ENCODE measurements at regions not wholly inside any gene's neighbourhood (a gene's known extent, or its start where the extent isn't known, plus 50 kb on each side); places are given as distances from the start of the nearest gene placed in this dataset.

GRCh38 chr4:158995965-158996364, 106.9 kb upstream of the RAPGEF2 start:
- no peaks in the 10 kb centered on the region for H3K4me1 ChIP-seq (ENCODE audit: control extremely low read depth in 1 of 4, control insufficient read depth in 4 of 4, insufficient read depth in 4 of 4, low read length in 3 of 4)
- POLR2A ChIA-PET, result no interaction called here
- H3K27me3 ChIP-seq (replicated peaks in 2 of 5; ENCODE audit: control insufficient read depth in 4 of 5, insufficient read depth in 5 of 5, low read length in 4 of 5), result no peaks in the 10 kb centered on the region
- CTCF ChIA-PET, result no interaction called here
- no peaks in the 10 kb centered on the region for H3K9me3 ChIP-seq (ENCODE audit: control extremely low read depth in 1 of 5, control insufficient read depth in 4 of 5, insufficient read depth in 2 of 5, low read depth in 1 of 5, low read length in 4 of 5)
- no peak for DNase-seq
- H3K36me3 ChIP-seq (ENCODE audit: control insufficient read depth in 4 of 4, insufficient read depth in 4 of 4, low read length in 3 of 4), result no peaks in the 10 kb centered on the region
- H3K27ac ChIP-seq (ENCODE audit: insufficient read depth in 1 of 2, low read depth in 1 of 2, low read length in 2 of 2, poor library complexity in 1 of 2, severe bottlenecking in 2 of 2), result no peak overlapping the region
- no peak overlapping the region for H3K4me3 ChIP-seq (ENCODE audit: control insufficient read depth in 1 of 7, extremely low read depth in 1 of 7, insufficient read depth in 4 of 7, low read depth in 2 of 7, low read length in 6 of 7)
- WGBS (ENCODE audit: insufficient coverage), result 86% methylated on average over 8 of the region's 8 CpGs

GRCh38 chr4:158996669-158997074, 106.2 kb upstream of the RAPGEF2 start:
- WGBS (ENCODE audit: insufficient coverage), result no CpG with 5 or more reads among the region's 3 CpGs
- Histone ChIP-seq H3K27ac (ENCODE audit: insufficient read depth in 1 of 2, low read depth in 1 of 2, low read length in 2 of 2, poor library complexity in 1 of 2, severe bottlenecking in 2 of 2) (no peak overlapping the region), H3K36me3 (ENCODE audit: control insufficient read depth in 4 of 4, insufficient read depth in 4 of 4, low read length in 3 of 4) (no peaks in the 10 kb centered on the region), H3K27me3 (replicated peaks in 2 of 5; ENCODE audit: control insufficient read depth in 4 of 5, insufficient read depth in 5 of 5, low read length in 4 of 5) (no peaks in the 10 kb centered on the region), H3K4me1 (ENCODE audit: control extremely low read depth in 1 of 4, control insufficient read depth in 4 of 4, insufficient read depth in 4 of 4, low read length in 3 of 4) (no peaks in the 10 kb centered on the region), H3K4me3 (ENCODE audit: control insufficient read depth in 1 of 7, extremely low read depth in 1 of 7, insufficient read depth in 4 of 7, low read depth in 2 of 7, low read length in 6 of 7) (no peak overlapping the region), H3K9me3 (ENCODE audit: control extremely low read depth in 1 of 5, control insufficient read depth in 4 of 5, insufficient read depth in 2 of 5, low read depth in 1 of 5, low read length in 4 of 5) (no peaks in the 10 kb centered on the region)
- DNase-seq, result no peak
- ChIA-PET POLR2A (no interaction called here), CTCF (interaction anchor here (1.0 kb wide), 1 partner anchor 11 kb away, joined by 3 read pairs; no protein-coding TSS in a partner anchor)

GRCh38 chr4:158997660-158998349, 105.1 kb upstream of the RAPGEF2 start:
- H3K4me1 ChIP-seq (ENCODE audit: control extremely low read depth in 1 of 4, control insufficient read depth in 4 of 4, insufficient read depth in 4 of 4, low read length in 3 of 4), result no peaks in the 10 kb centered on the region
- no peak overlapping the region for H3K4me3 ChIP-seq (ENCODE audit: control insufficient read depth in 1 of 7, extremely low read depth in 1 of 7, insufficient read depth in 4 of 7, low read depth in 2 of 7, low read length in 6 of 7)
- H3K27me3 ChIP-seq (replicated peaks in 2 of 5; ENCODE audit: control insufficient read depth in 4 of 5, insufficient read depth in 5 of 5, low read length in 4 of 5), result no peaks in the 10 kb centered on the region
- WGBS (ENCODE audit: insufficient coverage), result 100% methylated on average over 1 of the region's 4 CpGs
- H3K9me3 ChIP-seq (ENCODE audit: control extremely low read depth in 1 of 5, control insufficient read depth in 4 of 5, insufficient read depth in 2 of 5, low read depth in 1 of 5, low read length in 4 of 5), result no peaks in the 10 kb centered on the region
- ChIA-PET POLR2A (no interaction called here), CTCF (interaction anchor here (1.6 kb wide), 1 partner anchor 204 kb away, joined by 3 read pairs; no protein-coding TSS in a partner anchor)
- no peak for DNase-seq
- no peaks in the 10 kb centered on the region for H3K36me3 ChIP-seq (ENCODE audit: control insufficient read depth in 4 of 4, insufficient read depth in 4 of 4, low read length in 3 of 4)
- H3K27ac ChIP-seq (ENCODE audit: insufficient read depth in 1 of 2, low read depth in 1 of 2, low read length in 2 of 2, poor library complexity in 1 of 2, severe bottlenecking in 2 of 2), result no peak overlapping the region

GRCh38 chr4:158998624-158999023, 104.3 kb upstream of the RAPGEF2 start:
- ChIA-PET CTCF (interaction anchor here (1.1 to 1.6 kb wide), 2 partner anchors 84 to 203 kb away, joined by 3 to 4 read pairs; no protein-coding TSS in a partner anchor), POLR2A (no interaction called here)
- Histone ChIP-seq H3K27ac (ENCODE audit: insufficient read depth in 1 of 2, low read depth in 1 of 2, low read length in 2 of 2, poor library complexity in 1 of 2, severe bottlenecking in 2 of 2) (no peak overlapping the region), H3K4me3 (ENCODE audit: control insufficient read depth in 1 of 7, extremely low read depth in 1 of 7, insufficient read depth in 4 of 7, low read depth in 2 of 7, low read length in 6 of 7) (no peak overlapping the region), H3K36me3 (ENCODE audit: control insufficient read depth in 4 of 4, insufficient read depth in 4 of 4, low read length in 3 of 4) (no peaks in the 10 kb centered on the region), H3K9me3 (ENCODE audit: control extremely low read depth in 1 of 5, control insufficient read depth in 4 of 5, insufficient read depth in 2 of 5, low read depth in 1 of 5, low read length in 4 of 5) (no peaks in the 10 kb centered on the region), H3K4me1 (ENCODE audit: control extremely low read depth in 1 of 4, control insufficient read depth in 4 of 4, insufficient read depth in 4 of 4, low read length in 3 of 4) (peaks cover 0 to 6% (median 2%) of the 10 kb centered on the region in 4 experiments), H3K27me3 (replicated peaks in 2 of 5; ENCODE audit: control insufficient read depth in 4 of 5, insufficient read depth in 5 of 5, low read length in 4 of 5) (no peaks in the 10 kb centered on the region)
- no peak for DNase-seq
- 100% methylated on average over 2 of the region's 6 CpGs for WGBS (ENCODE audit: insufficient coverage)

GRCh38 chr4:158999166-158999682, 103.7 kb upstream of the RAPGEF2 start:
- no peak for DNase-seq
- ChIA-PET CTCF (interaction anchor here (1.1 kb wide), 1 partner anchor 85 kb away, joined by 4 read pairs; no protein-coding TSS in a partner anchor), POLR2A (no interaction called here)
- Histone ChIP-seq H3K4me1 (ENCODE audit: control extremely low read depth in 1 of 4, control insufficient read depth in 4 of 4, insufficient read depth in 4 of 4, low read length in 3 of 4) (peaks cover 0 to 7% (median 4%) of the 10 kb centered on the region in 4 experiments), H3K36me3 (ENCODE audit: control insufficient read depth in 4 of 4, insufficient read depth in 4 of 4, low read length in 3 of 4) (no peaks in the 10 kb centered on the region), H3K9me3 (ENCODE audit: control extremely low read depth in 1 of 5, control insufficient read depth in 4 of 5, insufficient read depth in 2 of 5, low read depth in 1 of 5, low read length in 4 of 5) (no peaks in the 10 kb centered on the region), H3K27ac (ENCODE audit: insufficient read depth in 1 of 2, low read depth in 1 of 2, low read length in 2 of 2, poor library complexity in 1 of 2, severe bottlenecking in 2 of 2) (no peak overlapping the region), H3K27me3 (replicated peaks in 2 of 5; ENCODE audit: control insufficient read depth in 4 of 5, insufficient read depth in 5 of 5, low read length in 4 of 5) (no peaks in the 10 kb centered on the region), H3K4me3 (ENCODE audit: control insufficient read depth in 1 of 7, extremely low read depth in 1 of 7, insufficient read depth in 4 of 7, low read depth in 2 of 7, low read length in 6 of 7) (no peak overlapping the region)

GRCh38 chr4:158999849-159000248, 103.0 kb upstream of the RAPGEF2 start:
- Histone ChIP-seq H3K9me3 (ENCODE audit: control extremely low read depth in 1 of 5, control insufficient read depth in 4 of 5, insufficient read depth in 2 of 5, low read depth in 1 of 5, low read length in 4 of 5) (no peaks in the 10 kb centered on the region), H3K27me3 (replicated peaks in 2 of 5; ENCODE audit: control insufficient read depth in 4 of 5, insufficient read depth in 5 of 5, low read length in 4 of 5) (no peaks in the 10 kb centered on the region), H3K27ac (ENCODE audit: insufficient read depth in 1 of 2, low read depth in 1 of 2, low read length in 2 of 2, poor library complexity in 1 of 2, severe bottlenecking in 2 of 2) (no peak overlapping the region), H3K4me3 (ENCODE audit: control insufficient read depth in 1 of 7, extremely low read depth in 1 of 7, insufficient read depth in 4 of 7, low read depth in 2 of 7, low read length in 6 of 7) (no peak overlapping the region), H3K36me3 (ENCODE audit: control insufficient read depth in 4 of 4, insufficient read depth in 4 of 4, low read length in 3 of 4) (no peaks in the 10 kb centered on the region), H3K4me1 (ENCODE audit: control extremely low read depth in 1 of 4, control insufficient read depth in 4 of 4, insufficient read depth in 4 of 4, low read length in 3 of 4) (peaks cover 0 to 7% (median 4%) of the 10 kb centered on the region in 4 experiments)
- CTCF ChIA-PET, result interaction anchor here (1.1 kb wide), 1 partner anchor 85 kb away, joined by 4 read pairs; no protein-coding TSS in a partner anchor
- no peak for DNase-seq
- WGBS (ENCODE audit: insufficient coverage), result no CpG with 5 or more reads among the region's 1 CpG
- POLR2A ChIA-PET, result no interaction called here

GRCh38 chr4:159002950-159003349, 99.9 kb upstream of the RAPGEF2 start:
- POLR2A ChIA-PET, result no interaction called here
- no peaks in the 10 kb centered on the region for H3K27me3 ChIP-seq (replicated peaks in 2 of 5; ENCODE audit: control insufficient read depth in 4 of 5, insufficient read depth in 5 of 5, low read length in 4 of 5)
- peaks cover 0 to 7% (median 4%) of the 10 kb centered on the region in 4 experiments for H3K4me1 ChIP-seq (ENCODE audit: control extremely low read depth in 1 of 4, control insufficient read depth in 4 of 4, insufficient read depth in 4 of 4, low read length in 3 of 4)
- CTCF ChIA-PET, result interaction anchor here (1.1 kb wide), 1 partner anchor 27 kb away, joined by 3 read pairs; no protein-coding TSS in a partner anchor
- no peak overlapping the region for H3K4me3 ChIP-seq (ENCODE audit: control insufficient read depth in 1 of 7, extremely low read depth in 1 of 7, insufficient read depth in 4 of 7, low read depth in 2 of 7, low read length in 6 of 7)
- DNase-seq, result no peak
- H3K36me3 ChIP-seq (ENCODE audit: control insufficient read depth in 4 of 4, insufficient read depth in 4 of 4, low read length in 3 of 4), result no peaks in the 10 kb centered on the region
- WGBS (ENCODE audit: insufficient coverage), result 44% methylated on average over 1 of the region's 3 CpGs
- no peaks in the 10 kb centered on the region for H3K9me3 ChIP-seq (ENCODE audit: control extremely low read depth in 1 of 5, control insufficient read depth in 4 of 5, insufficient read depth in 2 of 5, low read depth in 1 of 5, low read length in 4 of 5)
- no peak overlapping the region for H3K27ac ChIP-seq (ENCODE audit: insufficient read depth in 1 of 2, low read depth in 1 of 2, low read length in 2 of 2, poor library complexity in 1 of 2, severe bottlenecking in 2 of 2)
